SK-N-SH treated with all-trans-retinoic acid at 6 μM for 48 hours (cell line): ENCODE measurements at regions not wholly inside any gene's neighbourhood (a gene's known extent, or its start where the extent isn't known, plus 50 kb on each side); places are given as distances from the start of the nearest gene placed in this dataset.

Source experiments
- ATAC-seq: fragments of 200-7000 bp; cut with Tn5 transposase; 3 replicates; pipeline ENCODE4 v1.9.1; 2020; ENCODE audit warnings: mild to moderate bottlenecking, moderate library complexity
- ARNTL ChIP-seq: fragments of 450-650 bp; formaldehyde crosslinking; IDR thresholded peaks from 2 replicates; pipeline ENCODE4 v1.5.0; 2020; ENCODE audit warnings: low read depth, mild to moderate bottlenecking, moderate library complexity, borderline replicate concordance
- BACH2 ChIP-seq: fragments of 250-450 bp; sonication (Bioruptor Pico); IDR thresholded peaks from 2 replicates; pipeline ENCODE4 v1.9.0; 2021; ENCODE audit warnings: mild to moderate bottlenecking, borderline replicate concordance
- CREB5 ChIP-seq: fragments of 250-450 bp; sonication (Bioruptor Pico); IDR thresholded peaks from 2 replicates; pipeline ENCODE4 v1.5.1; 2020; ENCODE audit warnings: low read depth, mild to moderate bottlenecking, moderate library complexity
- CSDC2 ChIP-seq: fragments of 250-450 bp; sonication (Bioruptor Pico); IDR thresholded peaks from 2 replicates; pipeline ENCODE4 v1.5.0; 2020; ENCODE audit warnings: mild to moderate bottlenecking, moderate library complexity
- CSRNP3 ChIP-seq: fragments of 250-450 bp; sonication (Bioruptor Pico); IDR thresholded peaks from 2 replicates; pipeline ENCODE4 v1.5.1; 2021; ENCODE audit warnings: mild to moderate bottlenecking, moderate library complexity
- GLIS3 ChIP-seq: fragments of 250-450 bp; sonication (Bioruptor Pico); IDR thresholded peaks from 2 replicates; pipeline ENCODE4 v1.5.0; 2020; ENCODE audit warnings: mild to moderate bottlenecking, moderate library complexity
- ISL1 ChIP-seq: fragments of 250-450 bp; sonication (Bioruptor Pico); IDR thresholded peaks from 2 replicates; pipeline ENCODE4 v2.1.2; 2022; ENCODE audit warnings: mild to moderate bottlenecking, moderate library complexity
- OSR1 ChIP-seq: fragments of 250-450 bp; sonication (Bioruptor Pico); IDR thresholded peaks from 2 replicates; pipeline ENCODE4 v1.8.0; 2022; ENCODE audit warnings: moderate library complexity, mild to moderate bottlenecking, inconsistent platforms
- PATZ1 ChIP-seq: fragments of 250-450 bp; sonication (Bioruptor Pico); IDR thresholded peaks from 2 replicates; pipeline ENCODE4 v1.8.0; 2020; ENCODE audit warnings: mild to moderate bottlenecking, moderate library complexity, borderline replicate concordance
- POU6F1 ChIP-seq: fragments of 250-450 bp; sonication (Bioruptor Pico); IDR thresholded peaks from 2 replicates; pipeline ENCODE4 v1.8.0; 2021; ENCODE audit warnings: low read depth, mild to moderate bottlenecking, moderate library complexity, borderline replicate concordance
- PPARA ChIP-seq: fragments of 250-450 bp; sonication (Bioruptor Pico); IDR thresholded peaks from 2 replicates; pipeline ENCODE4 v1.5.0; 2020; ENCODE audit warnings: mild to moderate bottlenecking, borderline replicate concordance
- RARB ChIP-seq: fragments of 250-450 bp; sonication (Bioruptor Pico); IDR thresholded peaks from 2 replicates; pipeline ENCODE4 v1.8.0; 2021; ENCODE audit warnings: mild to moderate bottlenecking, moderate library complexity
- SNAI2 ChIP-seq: fragments of 250-450 bp; sonication (Bioruptor Pico); IDR thresholded peaks from 2 replicates; pipeline ENCODE4 v1.5.0; 2020; ENCODE audit warnings: mild to moderate bottlenecking, moderate library complexity
- TCF4 ChIP-seq: fragments of 250-450 bp; sonication (Bioruptor Pico); IDR thresholded peaks from 2 replicates; pipeline ENCODE4 v1.8.0; 2021; ENCODE audit warnings: mild to moderate bottlenecking, moderate library complexity, borderline replicate concordance
- TOX ChIP-seq: fragments of 250-450 bp; sonication (Bioruptor Pico); IDR thresholded peaks from 2 replicates; pipeline ENCODE4 v1.8.0; 2021; ENCODE audit warnings: mild to moderate bottlenecking, moderate library complexity, borderline replicate concordance
- TSHZ2 ChIP-seq: fragments of 250-450 bp; sonication (Bioruptor Pico); IDR thresholded peaks from 2 replicates; pipeline ENCODE4 v1.5.0; 2020; ENCODE audit warnings: mild to moderate bottlenecking, moderate library complexity
- ZC3H10 ChIP-seq: fragments of 250-450 bp; sonication (Bioruptor Pico); IDR thresholded peaks from 2 replicates; pipeline ENCODE4 v1.5.1; 2021; ENCODE audit warnings: mild to moderate bottlenecking, moderate library complexity
- ZFP3 ChIP-seq: fragments of 250-450 bp; sonication (Bioruptor Pico); IDR thresholded peaks from 2 replicates; pipeline ENCODE4 v1.5.0; 2020; ENCODE audit warnings: mild to moderate bottlenecking, moderate library complexity
- ZFP30 ChIP-seq: fragments of 450-650 bp; formaldehyde crosslinking; IDR thresholded peaks from 2 replicates; pipeline ENCODE4 v1.5.0; 2022; ENCODE audit warnings: mild to moderate bottlenecking, moderate library complexity
- ZNF70 ChIP-seq: fragments of 450-650 bp; formaldehyde crosslinking; IDR thresholded peaks from 2 replicates; pipeline ENCODE4 v1.5.0; 2020; ENCODE audit warnings: mild to moderate bottlenecking, moderate library complexity
- ZNF8 ChIP-seq: fragments of 450-650 bp; formaldehyde crosslinking; IDR thresholded peaks from 2 replicates; pipeline ENCODE4 v1.5.0; 2020; ENCODE audit warnings: mild to moderate bottlenecking, moderate library complexity

- ATAC-seq = peak; percentile 40; the same call in 1 of the 3 replicates
- TF ChIP-seq TCF4 (CRISPR knock-in tag) (no peak), ZNF70 (no peak), ISL1 (CRISPR knock-in tag) (no peak), GLIS3 (CRISPR knock-in tag) (no peak), CREB5 (no peak), TSHZ2 (no peak)
These were observed 111.9 kb upstream of the KRAS start for GRCh38 chr12:25362646-25363045.

GRCh38 chr12:25361511-25361910, 110.8 kb upstream of the KRAS start:
- ATAC-seq = no peak
- TF ChIP-seq TCF4 (CRISPR knock-in tag) (no peak), SNAI2 (CRISPR knock-in tag) (no peak), CSRNP3 (CRISPR knock-in tag) (no peak), PPARA (no peak), TOX (no peak), CSDC2 (no peak), ZFP30 (CRISPR knock-in tag) (no peak), ZNF8 (CRISPR knock-in tag) (no peak), ZC3H10 (no peak), POU6F1 (no peak), CREB5 (no peak), ZNF70 (no peak), BACH2 (no peak), RARB (CRISPR knock-in tag) (no peak), ISL1 (CRISPR knock-in tag) (no peak)

- no peak for ATAC-seq
- TF ChIP-seq SNAI2 (CRISPR knock-in tag) = no peak
- no peak for TF ChIP-seq PPARA
- TF ChIP-seq CSDC2 = no peak
- no peak for TF ChIP-seq TOX
- TF ChIP-seq TSHZ2 = no peak
- no peak for TF ChIP-seq ZNF8 (CRISPR knock-in tag)
- TF ChIP-seq TCF4 (CRISPR knock-in tag) = no peak
- no peak for TF ChIP-seq PATZ1 (CRISPR knock-in tag)
- TF ChIP-seq ZC3H10 = no peak
- no peak for TF ChIP-seq RARB (CRISPR knock-in tag)
- no peak for TF ChIP-seq ARNTL (CRISPR knock-in tag)
- no peak for TF ChIP-seq ZFP3 (CRISPR knock-in tag)
- no peak for TF ChIP-seq CSRNP3 (CRISPR knock-in tag)
- no peak for TF ChIP-seq POU6F1
- TF ChIP-seq OSR1 (CRISPR knock-in tag) = no peak
These were observed 106.9 kb upstream of the KRAS start for GRCh38 chr12:25357595-25357994.
